ENCODE measurements at regions not wholly inside any gene's neighbourhood (a gene's known extent, or its start where the extent isn't known, plus 50 kb on each side); places are given as distances from the start of the nearest gene placed in this dataset.
"Not testable (repeated sequence)": the region's sequence is repeated elsewhere in the genome, so short reads cannot be mapped to it uniquely, and the experiment has no call there.

DNA sequence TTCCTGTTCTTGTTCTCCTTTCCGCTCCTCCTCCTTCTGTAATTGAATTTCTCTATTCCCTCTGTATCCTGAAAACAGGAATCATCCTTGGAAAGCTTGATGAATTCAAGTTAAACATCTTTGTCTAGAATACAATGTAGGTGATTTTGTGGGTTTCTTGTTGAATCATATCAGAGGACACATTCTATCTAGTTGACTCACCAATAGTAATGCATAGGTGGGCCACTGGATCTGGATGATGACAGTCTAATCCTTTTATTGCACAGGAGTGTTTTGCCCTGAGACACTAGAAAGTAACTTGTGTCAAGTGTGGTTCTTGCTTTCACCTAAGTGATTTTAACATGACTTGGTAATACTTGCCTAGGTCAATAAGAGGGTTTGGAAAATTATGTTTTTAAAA lies 164.3 kb downstream of the RFPL4B start:
- DNase-seq (ENCODE audit: low read depth) = no peak

- no peak for DNase-seq (ENCODE audit: low read depth)
Measured at GRCh38 chr6:112513175-112513574, 166.0 kb downstream of the RFPL4B start.

DNA sequence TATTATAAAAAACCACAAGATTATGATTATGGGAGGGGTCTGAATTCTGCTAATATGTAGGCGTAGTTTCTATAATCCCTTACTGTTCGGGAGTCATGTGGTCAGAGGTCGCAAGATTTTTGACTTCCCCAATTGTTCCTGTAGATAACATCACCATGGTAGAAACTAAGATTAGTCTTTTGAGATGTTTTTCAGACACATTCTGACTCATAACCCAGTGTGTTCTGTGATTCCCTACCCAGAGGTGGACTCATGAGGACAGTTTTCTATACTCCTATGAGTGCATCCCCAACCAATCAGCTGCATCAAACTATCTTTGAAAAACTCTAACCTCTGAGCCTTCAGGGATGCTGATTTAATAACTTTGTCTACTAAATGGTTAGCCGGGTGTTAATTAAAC lies 175.5 kb downstream of the RFPL4B start:
- no peak for DNase-seq (ENCODE audit: low read depth)

GRCh38 chr6:112524071-112524470 lies 176.9 kb downstream of the RFPL4B start:
- no peak for DNase-seq (ENCODE audit: low read depth)

DNA sequence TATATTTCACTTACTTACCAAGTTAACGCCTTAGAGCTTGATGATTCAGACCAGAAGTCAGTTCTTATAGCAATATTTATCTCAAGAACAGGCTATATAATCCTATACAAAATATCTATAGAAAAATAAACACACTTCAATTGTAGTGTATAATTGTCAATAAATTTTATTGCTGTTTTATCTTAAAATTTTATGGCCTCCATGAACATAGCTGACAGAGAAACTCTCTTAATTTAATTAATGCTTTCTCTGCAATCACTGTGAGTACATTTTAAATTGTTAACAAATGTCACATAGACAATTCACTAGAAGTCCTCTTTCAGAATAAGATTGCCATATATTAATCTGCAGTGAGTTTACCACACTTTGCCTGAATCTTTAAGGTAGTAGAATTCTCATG lies 178.6 kb downstream of the RFPL4B start:
- DNase-seq (ENCODE audit: low read depth) = no peak

GRCh38 chr6:112526594-112526993 lies 179.5 kb downstream of the RFPL4B start:
- no peak for DNase-seq (ENCODE audit: low read depth)

DNA sequence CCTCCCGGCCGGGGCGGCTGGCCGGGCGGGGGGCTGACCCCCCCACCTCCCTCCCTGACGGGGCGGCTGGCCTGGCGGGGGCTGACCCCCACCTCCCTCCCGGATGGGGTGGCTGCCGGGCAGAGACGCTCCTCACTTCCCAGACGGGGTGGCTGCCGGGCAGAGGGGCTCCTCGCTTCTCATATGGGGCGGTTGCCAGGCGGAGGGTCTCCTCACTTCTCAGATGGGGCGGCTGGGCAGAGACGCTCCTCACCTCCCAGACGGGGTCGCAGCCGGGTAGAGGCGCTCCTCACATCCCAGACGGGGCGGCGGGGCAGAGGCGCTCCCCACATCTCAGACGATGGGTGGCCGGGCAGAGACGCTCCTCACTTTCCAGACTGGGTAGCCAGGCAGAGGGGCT lies 181.2 kb downstream of the RFPL4B start:
- not testable (repeated sequence) for DNase-seq (ENCODE audit: low read depth)

GRCh38 chr6:112535816-112536215 lies 188.7 kb downstream of the RFPL4B start:
- no peak for DNase-seq (ENCODE audit: low read depth)

GRCh38 chr6:112539355-112539754 lies 192.2 kb downstream of the RFPL4B start:
- no peak for DNase-seq (ENCODE audit: low read depth)

DNA sequence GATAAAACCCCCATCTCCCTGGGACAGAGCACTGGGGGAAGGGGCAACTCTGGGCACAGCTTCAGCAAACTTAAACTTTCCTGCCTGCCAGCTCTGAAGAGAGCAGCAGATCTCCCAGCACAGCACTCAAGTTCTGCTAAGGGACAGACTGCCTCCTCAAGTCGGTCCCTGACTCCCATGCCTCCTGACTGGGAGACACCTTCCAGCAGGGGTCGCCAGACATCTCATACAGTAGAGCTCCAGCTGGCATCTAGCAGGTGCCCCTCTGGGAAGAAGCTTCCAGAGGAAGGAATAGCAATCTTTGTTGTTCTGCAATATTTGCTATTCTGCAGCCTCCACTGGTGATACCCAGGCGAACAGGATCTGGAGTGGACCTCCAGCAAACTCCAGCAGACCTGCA lies 194.7 kb downstream of the RFPL4B start:
- DNase-seq (ENCODE audit: low read depth) = not testable (repeated sequence)

DNA sequence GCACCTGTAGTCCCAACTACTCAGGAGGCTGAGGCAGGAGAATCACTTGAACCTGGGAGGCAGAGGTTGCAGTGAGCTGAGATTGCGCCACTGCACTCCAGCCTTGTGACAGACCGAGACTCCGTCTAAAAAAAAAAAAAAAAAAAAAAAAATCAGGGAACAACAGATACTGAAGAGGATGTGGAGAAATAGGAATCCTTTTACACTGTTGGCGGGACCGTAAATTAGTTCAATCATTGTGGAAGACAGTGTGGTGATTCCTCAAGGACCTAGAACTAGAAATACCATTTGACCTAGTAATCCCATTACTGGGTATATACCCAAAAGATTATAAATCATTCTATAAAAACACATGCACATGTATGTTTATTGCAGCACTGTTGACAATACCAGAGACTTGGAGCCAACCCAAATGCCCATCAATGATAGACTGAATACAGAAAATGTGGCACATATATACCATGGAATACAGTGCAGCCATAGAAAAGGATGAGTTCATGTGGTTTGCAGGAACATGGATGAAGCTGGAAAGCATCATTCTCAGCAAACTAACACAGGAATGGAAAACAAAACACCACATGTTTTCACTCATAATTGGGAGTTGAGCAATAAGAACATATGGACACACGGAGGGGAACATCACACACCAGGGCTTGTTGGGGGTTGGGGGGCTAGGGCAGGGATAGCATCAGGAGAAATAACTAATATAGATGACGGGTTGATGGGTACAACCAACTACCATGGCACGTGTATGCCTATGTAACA lies 200.4 kb downstream of the RFPL4B start:
- not testable (repeated sequence) for DNase-seq (ENCODE audit: low read depth)

- no peak for DNase-seq (ENCODE audit: low read depth)
Measured at GRCh38 chr6:112549749-112550148, 202.6 kb downstream of the RFPL4B start.

DNA sequence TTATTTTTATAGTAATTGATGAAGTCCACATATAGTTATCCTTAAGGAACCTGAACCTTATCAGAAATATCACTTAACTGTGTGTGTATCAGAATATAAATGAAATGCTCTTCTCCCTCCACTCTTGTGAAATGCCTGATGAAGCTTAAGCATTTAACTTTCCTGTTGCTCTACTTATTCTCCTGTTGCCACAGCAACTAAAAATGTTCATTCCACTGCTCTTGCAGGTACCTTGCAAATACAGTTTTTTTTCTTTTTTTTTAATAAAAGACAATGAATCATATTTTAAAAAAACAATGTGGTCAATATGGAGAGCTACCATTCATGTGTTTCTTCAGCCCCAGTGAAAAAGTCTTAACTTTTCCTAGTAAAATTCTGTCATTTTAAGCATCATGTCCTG lies 210.3 kb downstream of the RFPL4B start:
- no peak for DNase-seq (ENCODE audit: low read depth)

GRCh38 chr6:112557961-112558360 lies 210.8 kb downstream of the RFPL4B start:
- DNase-seq (ENCODE audit: low read depth) = no peak

GRCh38 chr6:112560651-112561050 lies 213.5 kb downstream of the RFPL4B start:
- no peak for DNase-seq (ENCODE audit: low read depth)

DNA sequence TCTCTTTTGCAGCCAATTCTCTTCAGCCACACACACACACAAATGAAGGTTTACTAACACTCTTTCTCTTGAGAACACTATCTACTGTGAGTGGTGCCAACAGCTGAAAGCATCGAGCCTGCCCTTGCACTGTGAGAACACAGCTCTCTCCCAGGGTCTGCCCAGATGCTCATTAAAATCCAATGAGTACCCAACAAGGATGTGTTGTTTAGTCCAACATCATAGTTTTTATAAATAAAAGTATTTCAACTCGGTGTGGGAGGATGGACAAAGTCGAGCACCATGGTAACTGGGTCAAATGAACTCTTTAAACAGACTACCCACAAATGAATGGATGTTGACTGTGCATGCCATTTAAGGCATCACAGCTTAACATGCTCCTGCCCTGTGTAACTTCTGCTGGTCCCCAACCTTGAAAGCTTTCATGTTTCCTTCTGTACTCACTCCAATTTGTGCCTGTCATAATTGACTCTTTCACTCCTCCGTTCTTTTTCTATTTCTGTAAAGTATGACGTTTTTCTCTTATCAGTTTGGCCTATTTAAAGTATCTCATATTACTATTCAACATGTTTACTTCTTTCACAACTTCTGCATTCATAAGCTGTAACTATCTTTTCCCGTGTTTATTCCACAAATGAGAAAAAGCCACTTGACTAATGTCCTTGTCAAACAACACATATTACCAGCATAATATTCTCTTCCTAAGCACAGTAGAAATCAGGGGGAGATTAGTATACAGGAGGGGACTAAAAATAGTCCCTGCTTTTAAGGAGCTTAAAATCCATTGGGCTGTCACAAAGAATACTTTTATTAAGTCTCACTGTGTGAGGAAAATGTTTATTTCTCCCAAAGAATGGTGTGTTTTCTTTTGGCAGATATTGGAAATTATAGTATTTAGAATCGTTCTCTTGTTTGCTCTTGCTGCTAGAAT lies 215.4 kb downstream of the RFPL4B start:
- no peak for DNase-seq (ENCODE audit: low read depth)

GRCh38 chr6:112563368-112563767 lies 216.2 kb downstream of the RFPL4B start:
- no peak for DNase-seq (ENCODE audit: low read depth)

- DNase-seq (ENCODE audit: low read depth) = no peak
Measured at GRCh38 chr6:112568066-112568465, 220.9 kb downstream of the RFPL4B start.

- DNase-seq (ENCODE audit: low read depth) = no peak
Measured at GRCh38 chr6:112571488-112572270, 224.5 kb downstream of the RFPL4B start.

GRCh38 chr6:112574190-112574589 lies 227.1 kb downstream of the RFPL4B start:
- DNase-seq (ENCODE audit: low read depth) = no peak

DNA sequence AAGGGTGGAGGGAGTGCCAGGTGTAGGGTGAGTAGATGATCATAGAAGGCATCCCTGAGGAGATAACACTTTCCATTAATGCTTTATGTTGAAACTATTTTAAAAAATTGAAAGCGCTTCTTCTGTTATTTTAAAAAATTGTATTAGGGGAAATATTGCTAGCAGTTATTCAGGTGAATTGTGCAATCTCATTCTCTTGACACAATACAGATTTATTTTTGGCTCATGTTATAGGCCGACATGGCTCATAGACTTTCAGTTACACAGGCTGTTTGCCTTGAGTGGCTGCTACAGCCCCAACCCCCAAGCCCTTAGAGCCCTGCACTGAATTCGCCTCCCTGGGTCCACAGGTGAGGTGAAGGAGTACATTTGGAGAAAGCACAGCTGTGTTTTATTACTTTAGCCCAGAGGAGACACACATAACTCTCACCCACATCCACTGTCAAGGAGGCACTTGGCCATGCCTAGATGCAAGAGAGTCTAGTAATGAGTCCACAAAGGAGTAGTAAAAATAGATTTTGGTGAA lies 228.2 kb downstream of the RFPL4B start:
- no peak for DNase-seq (ENCODE audit: low read depth)

DNA sequence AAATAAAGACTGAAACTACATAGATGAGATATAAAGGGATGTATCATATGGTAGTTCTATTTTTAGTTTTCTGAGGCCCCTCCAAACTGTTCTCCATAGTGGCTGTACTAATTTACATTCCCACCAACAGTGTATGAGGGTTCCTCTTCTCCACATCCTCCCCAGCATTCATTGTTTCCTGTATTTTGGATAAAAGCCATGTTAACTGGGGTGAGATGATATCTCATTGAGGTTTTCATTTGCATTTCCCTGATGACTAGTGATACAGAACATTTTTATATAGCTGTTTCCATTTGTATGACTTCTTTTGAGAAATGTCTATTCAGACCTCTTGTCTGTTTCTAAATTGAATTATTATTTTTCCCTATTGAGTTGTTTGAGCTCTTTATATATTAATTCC lies 229.3 kb downstream of the RFPL4B start:
- no peak for DNase-seq (ENCODE audit: low read depth)
